ENCODE measurements at regions not wholly inside any gene's neighbourhood (a gene's known extent, or its start where the extent isn't known, plus 50 kb on each side); places are given as distances from the start of the nearest gene placed in this dataset.

- Histone ChIP-seq H3K9me3 (replicated peaks; ENCODE audit: low read length) (no peaks in the 10 kb centered on the region), H3K9ac (ENCODE audit: low read depth, low read length) (no peak overlapping the region), H3K4me2 (ENCODE audit: low read length) (no peak overlapping the region), H3K4me3 (ENCODE audit: low read length) (no peak overlapping the region), H3K4me1 (ENCODE audit: control insufficient read depth, insufficient read depth, low read length) (no peaks in the 10 kb centered on the region), H3K36me3 (ENCODE audit: insufficient read depth, low read length) (no peaks in the 10 kb centered on the region), H3K27me3 (ENCODE audit: control insufficient read depth, insufficient read depth, low read length) (peaks cover 8% of the 10 kb centered on the region)
Observed at GRCh38 chr2:64196963-64197362, 52.7 kb upstream of the PELI1 start.

- Histone ChIP-seq H3K36me3 (ENCODE audit: insufficient read depth, low read length) (no peaks in the 10 kb centered on the region), H3K4me1 (ENCODE audit: control insufficient read depth, insufficient read depth, low read length) (peaks cover 15% of the 10 kb centered on the region), H3K4me3 (ENCODE audit: low read length) (no peak overlapping the region), H3K9ac (ENCODE audit: low read depth, low read length) (no peak overlapping the region), H3K27me3 (ENCODE audit: control insufficient read depth, insufficient read depth, low read length) (peaks cover 1% of the 10 kb centered on the region), H3K9me3 (replicated peaks; ENCODE audit: low read length) (no peaks in the 10 kb centered on the region), H3K4me2 (ENCODE audit: low read length) (no peak overlapping the region)
Observed at GRCh38 chr2:64201151-64201550, 56.9 kb upstream of the PELI1 start.

- H3K9ac ChIP-seq (ENCODE audit: low read depth, low read length) = no peak overlapping the region
- no peaks in the 10 kb centered on the region for H3K27me3 ChIP-seq (ENCODE audit: control insufficient read depth, insufficient read depth, low read length)
- H3K36me3 ChIP-seq (ENCODE audit: insufficient read depth, low read length) = no peaks in the 10 kb centered on the region
- peaks cover 15% of the 10 kb centered on the region for H3K4me1 ChIP-seq (ENCODE audit: control insufficient read depth, insufficient read depth, low read length)
- no peak overlapping the region for H3K4me3 ChIP-seq (ENCODE audit: low read length)
- H3K4me2 ChIP-seq (ENCODE audit: low read length) = no peak overlapping the region
- no peaks in the 10 kb centered on the region for H3K9me3 ChIP-seq (replicated peaks; ENCODE audit: low read length)
Observed at GRCh38 chr2:64202206-64202845, 58.1 kb upstream of the PELI1 start.

- Histone ChIP-seq H3K4me1 (ENCODE audit: control insufficient read depth, insufficient read depth, low read length) (peaks cover 15% of the 10 kb centered on the region), H3K9me3 (replicated peaks; ENCODE audit: low read length) (no peaks in the 10 kb centered on the region), H3K4me3 (ENCODE audit: low read length) (no peak overlapping the region)
Observed at GRCh38 chr2:64203131-64203857, 59.1 kb upstream of the PELI1 start.

GRCh38 chr2:64203858-64204632 lies 59.8 kb upstream of the PELI1 start:
- peaks cover 15% of the 10 kb centered on the region for H3K4me1 ChIP-seq (ENCODE audit: control insufficient read depth, insufficient read depth, low read length)
- no peak overlapping the region for H3K4me3 ChIP-seq (ENCODE audit: low read length)
- H3K36me3 ChIP-seq (ENCODE audit: insufficient read depth, low read length) = no peaks in the 10 kb centered on the region
- peak overlapping the region; percentile 48 for H3K4me2 ChIP-seq (ENCODE audit: low read length)
- H3K9ac ChIP-seq (ENCODE audit: low read depth, low read length) = peak overlapping the region; percentile 42
- peaks cover 3% of the 10 kb centered on the region for H3K27me3 ChIP-seq (ENCODE audit: control insufficient read depth, insufficient read depth, low read length)
- no peaks in the 10 kb centered on the region for H3K9me3 ChIP-seq (replicated peaks; ENCODE audit: low read length)

More at GRCh38 chr2:64203131-64203857, 59.1 kb upstream of the PELI1 start:
- Histone ChIP-seq H3K9ac (ENCODE audit: low read depth, low read length) (peak overlapping the region; percentile 42), H3K4me2 (ENCODE audit: low read length) (peak overlapping the region; percentile 13), H3K36me3 (ENCODE audit: insufficient read depth, low read length) (no peaks in the 10 kb centered on the region), H3K27me3 (ENCODE audit: control insufficient read depth, insufficient read depth, low read length) (peaks cover under 1% of the 10 kb centered on the region)

- Histone ChIP-seq H3K4me1 (ENCODE audit: control insufficient read depth, insufficient read depth, low read length) (peaks cover 15% of the 10 kb centered on the region), H3K36me3 (ENCODE audit: insufficient read depth, low read length) (no peaks in the 10 kb centered on the region), H3K4me3 (ENCODE audit: low read length) (no peak overlapping the region), H3K9ac (ENCODE audit: low read depth, low read length) (no peak overlapping the region), H3K27me3 (ENCODE audit: control insufficient read depth, insufficient read depth, low read length) (peaks cover 3% of the 10 kb centered on the region), H3K4me2 (ENCODE audit: low read length) (no peak overlapping the region), H3K9me3 (replicated peaks; ENCODE audit: low read length) (no peaks in the 10 kb centered on the region)
Observed at GRCh38 chr2:64204703-64205102, 60.5 kb upstream of the PELI1 start.

- Histone ChIP-seq H3K9ac (ENCODE audit: low read depth, low read length) (no peak overlapping the region), H3K4me1 (ENCODE audit: control insufficient read depth, insufficient read depth, low read length) (peaks cover 15% of the 10 kb centered on the region), H3K9me3 (replicated peaks; ENCODE audit: low read length) (no peaks in the 10 kb centered on the region), H3K27me3 (ENCODE audit: control insufficient read depth, insufficient read depth, low read length) (peaks cover 3% of the 10 kb centered on the region), H3K36me3 (ENCODE audit: insufficient read depth, low read length) (no peaks in the 10 kb centered on the region), H3K4me3 (ENCODE audit: low read length) (no peak overlapping the region), H3K4me2 (ENCODE audit: low read length) (no peak overlapping the region)
Observed at GRCh38 chr2:64205415-64205814, 61.2 kb upstream of the PELI1 start.

- Histone ChIP-seq H3K4me3 (ENCODE audit: low read length) (no peak overlapping the region), H3K9me3 (replicated peaks; ENCODE audit: low read length) (no peaks in the 10 kb centered on the region), H3K36me3 (ENCODE audit: insufficient read depth, low read length) (no peaks in the 10 kb centered on the region), H3K9ac (ENCODE audit: low read depth, low read length) (no peak overlapping the region), H3K4me2 (ENCODE audit: low read length) (no peak overlapping the region), H3K4me1 (ENCODE audit: control insufficient read depth, insufficient read depth, low read length) (peaks cover 23% of the 10 kb centered on the region), H3K27me3 (ENCODE audit: control insufficient read depth, insufficient read depth, low read length) (peaks cover 3% of the 10 kb centered on the region)
Observed at GRCh38 chr2:64207573-64207972, 63.4 kb upstream of the PELI1 start.

- Histone ChIP-seq H3K4me3 (ENCODE audit: low read length) (no peak overlapping the region), H3K9ac (ENCODE audit: low read depth, low read length) (no peak overlapping the region), H3K27me3 (ENCODE audit: control insufficient read depth, insufficient read depth, low read length) (peaks cover 3% of the 10 kb centered on the region), H3K4me1 (ENCODE audit: control insufficient read depth, insufficient read depth, low read length) (peaks cover 26% of the 10 kb centered on the region), H3K36me3 (ENCODE audit: insufficient read depth, low read length) (no peaks in the 10 kb centered on the region), H3K4me2 (ENCODE audit: low read length) (no peak overlapping the region), H3K9me3 (replicated peaks; ENCODE audit: low read length) (no peaks in the 10 kb centered on the region)
Observed at GRCh38 chr2:64210816-64211215, 66.6 kb upstream of the PELI1 start.

GRCh38 chr2:64211276-64211921 lies 67.2 kb upstream of the PELI1 start:
- Histone ChIP-seq H3K4me2 (ENCODE audit: low read length) (no peak overlapping the region), H3K4me1 (ENCODE audit: control insufficient read depth, insufficient read depth, low read length) (peaks cover 26% of the 10 kb centered on the region), H3K27me3 (ENCODE audit: control insufficient read depth, insufficient read depth, low read length) (peaks cover 3% of the 10 kb centered on the region), H3K9ac (ENCODE audit: low read depth, low read length) (no peak overlapping the region), H3K9me3 (replicated peaks; ENCODE audit: low read length) (no peaks in the 10 kb centered on the region), H3K4me3 (ENCODE audit: low read length) (no peak overlapping the region), H3K36me3 (ENCODE audit: insufficient read depth, low read length) (no peaks in the 10 kb centered on the region)

GRCh38 chr2:64212346-64212745 lies 68.1 kb upstream of the PELI1 start:
- H3K4me3 ChIP-seq (ENCODE audit: low read length) = no peak overlapping the region
- no peak overlapping the region for H3K9ac ChIP-seq (ENCODE audit: low read depth, low read length)
- H3K4me1 ChIP-seq (ENCODE audit: control insufficient read depth, insufficient read depth, low read length) = peaks cover 26% of the 10 kb centered on the region
- H3K9me3 ChIP-seq (replicated peaks; ENCODE audit: low read length) = no peaks in the 10 kb centered on the region
- no peaks in the 10 kb centered on the region for H3K36me3 ChIP-seq (ENCODE audit: insufficient read depth, low read length)
- peak overlapping the region; percentile 43 for H3K4me2 ChIP-seq (ENCODE audit: low read length)
- H3K27me3 ChIP-seq (ENCODE audit: control insufficient read depth, insufficient read depth, low read length) = peaks cover 3% of the 10 kb centered on the region
